Stomach (tissue), 8 donors: ENCODE measurements at regions not wholly inside any gene's neighbourhood (a gene's known extent, or its start where the extent isn't known, plus 50 kb on each side); places are given as distances from the start of the nearest gene placed in this dataset.
"Not testable (repeated sequence)": the region's sequence is repeated elsewhere in the genome, so short reads cannot be mapped to it uniquely, and the experiment has no call there.

Source experiments
- DNase-seq, 2 donors: peaks; one replicate each; pipeline versions ENCODE4 v3.0.0 to v3.0.0-alpha.2; 2013 to 2019
- H3K27ac ChIP-seq, 5 donors: fragments of 200-600 bp in 4 of 5; sonication (generic) in 4 of 5; one replicate each; pipeline ENCODE4 v1.5.1; 2013 to 2019; ENCODE audit warnings: mild to moderate bottlenecking in 1 of 5, moderate library complexity in 1 of 5
- H3K27me3 ChIP-seq, 3 donors: fragments of 200-600 bp; sonication (generic); one replicate each; pipeline ENCODE4 v1.5.1; 2017 to 2019; ENCODE audit warnings: mixed run types in 1 of 3
- H3K36me3 ChIP-seq, 4 donors: fragments of 200-600 bp; sonication (generic); 1 replicate in 3 of 4; 2 replicates in 1 of 4; pipeline ENCODE4 v1.5.1; 2016 to 2019
- H3K4me1 ChIP-seq, 4 donors: fragments of 200-600 bp; sonication (generic); one replicate each; pipeline ENCODE4 v1.5.1; 2016 to 2019
- H3K4me3 ChIP-seq, 4 donors: fragments of 200-600 bp; sonication (generic) in 3 of 4; one replicate each; pipeline ENCODE4 v1.5.1; 2016 to 2019; ENCODE audit warnings: mild to moderate bottlenecking in 1 of 4
- H3K9me3 ChIP-seq, 4 donors: fragments of 200-600 bp; sonication (generic); one replicate each; pipeline ENCODE4 v1.5.1; 2016 to 2019
- EP300 ChIP-seq: sonication (generic); formaldehyde crosslinking; IDR thresholded peaks from one replicate; pipeline ENCODE4 v1.6.1; 2017; ENCODE audit warnings: antibody characterized with exemption
- POLR2A ChIP-seq, 4 donors: fragments of 450-650 bp; IDR thresholded peaks; one replicate each; pipeline ENCODE4 v1.6.1; 2016; ENCODE audit warnings: antibody characterized with exemption in 4 of 4, control low read depth in 2 of 4, mild to moderate bottlenecking in 1 of 4, moderate library complexity in 1 of 4
- POLR2AphosphoS5 ChIP-seq, 3 donors: sonication (generic); formaldehyde crosslinking; IDR thresholded peaks; one replicate each; pipeline ENCODE4 v1.6.1; 2016; ENCODE audit warnings: antibody characterized with exemption in 3 of 3
- WGBS, 5 donors: extraction: QIAGEN DNeasy Blood & Tissue Kit in 3 of 5; methylation state at CpG; one replicate each; pipeline versions ENCODE4 v1.1.5 to v1.1.7; 2013 to 2018; 5-methylcytosine and 5-hydroxymethylcytosine counted together
- intact Hi-C: fragments of 100-400 bp; cut with DNase I; formaldehyde crosslinking; loops from one replicate; pipeline ENCODE4 v1.15.1; 2023; ENCODE audit warnings: low total_unique reads
- TF ChIP-seq, protein P1 (sequence below), 7 experiments: fragments of 450-650 bp in 4 of 7; fragments of 200-600 bp in 3 of 7; sonication (generic) in 3 of 7; IDR thresholded peaks; one replicate each; pipeline ENCODE4 v1.5.1; 2016 to 2019; ENCODE audit warnings: antibody characterized with exemption in 7 of 7, control low read depth in 2 of 7, mild to moderate bottlenecking in 1 of 7
- donor health status: healthy with polysubstance abuse.
- donor health status: Bipolar disorder and iron deficiency.
- donor health status: healthy.

GRCh38 chr3:168951368-168951767 lies 712.1 kb downstream of the MECOM start:
- Histone ChIP-seq H3K27ac (no peak overlapping the region), H3K4me1 (peaks cover 0 to 17% (median 6%) of the 10 kb centered on the region in 4 donors), H3K9me3 (no peaks in the 10 kb centered on the region), H3K4me3 (no peak overlapping the region), H3K36me3 (no peaks in the 10 kb centered on the region), H3K27me3 (no peaks in the 10 kb centered on the region)
- intact Hi-C loops: no loop called here
- WGBS, 5 donors: 74 to 86% (median 84%) methylated on average over 4 of the region's 4 CpGs
- no peak for TF ChIP-seq POLR2A (IDR thresholded peaks at IDR 0.05)
- no peak for TF ChIP-seq POLR2AphosphoS5 (IDR thresholded peaks at IDR 0.05)
- TF ChIP-seq EP300: no peak
- TF ChIP-seq, protein P1, sequence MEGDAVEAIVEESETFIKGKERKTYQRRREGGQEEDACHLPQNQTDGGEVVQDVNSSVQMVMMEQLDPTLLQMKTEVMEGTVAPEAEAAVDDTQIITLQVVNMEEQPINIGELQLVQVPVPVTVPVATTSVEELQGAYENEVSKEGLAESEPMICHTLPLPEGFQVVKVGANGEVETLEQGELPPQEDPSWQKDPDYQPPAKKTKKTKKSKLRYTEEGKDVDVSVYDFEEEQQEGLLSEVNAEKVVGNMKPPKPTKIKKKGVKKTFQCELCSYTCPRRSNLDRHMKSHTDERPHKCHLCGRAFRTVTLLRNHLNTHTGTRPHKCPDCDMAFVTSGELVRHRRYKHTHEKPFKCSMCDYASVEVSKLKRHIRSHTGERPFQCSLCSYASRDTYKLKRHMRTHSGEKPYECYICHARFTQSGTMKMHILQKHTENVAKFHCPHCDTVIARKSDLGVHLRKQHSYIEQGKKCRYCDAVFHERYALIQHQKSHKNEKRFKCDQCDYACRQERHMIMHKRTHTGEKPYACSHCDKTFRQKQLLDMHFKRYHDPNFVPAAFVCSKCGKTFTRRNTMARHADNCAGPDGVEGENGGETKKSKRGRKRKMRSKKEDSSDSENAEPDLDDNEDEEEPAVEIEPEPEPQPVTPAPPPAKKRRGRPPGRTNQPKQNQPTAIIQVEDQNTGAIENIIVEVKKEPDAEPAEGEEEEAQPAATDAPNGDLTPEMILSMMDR (IDR thresholded peaks at IDR 0.05): no peak
- DNase-seq: no peak

DNA sequence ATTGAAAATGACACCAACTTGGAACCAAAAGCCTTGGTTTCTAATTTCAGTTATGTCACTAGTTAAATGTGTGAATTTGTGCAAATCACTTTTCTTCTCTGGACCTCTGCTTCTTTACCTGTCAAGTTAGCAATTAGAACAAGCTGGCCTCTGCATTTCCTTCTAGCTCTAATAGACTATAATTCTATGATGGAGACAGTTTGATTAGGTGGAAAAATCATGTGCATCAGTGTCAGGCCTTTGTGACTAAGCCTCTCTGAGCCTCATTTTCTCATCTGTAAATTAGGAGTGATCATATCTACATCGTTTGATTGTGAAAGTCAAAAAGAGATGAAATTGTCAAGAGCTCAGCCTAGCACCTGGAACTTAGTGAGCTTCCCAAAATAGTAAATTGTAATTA lies 712.9 kb downstream of the MECOM start:
- peaks cover 0 to 17% (median 6%) of the 10 kb centered on the region in 4 donors for H3K4me1 ChIP-seq
- H3K4me3 ChIP-seq: no peak overlapping the region
- intact Hi-C loops: no loop called here
- H3K9me3 ChIP-seq: no peaks in the 10 kb centered on the region
- no peak for DNase-seq
- H3K36me3 ChIP-seq: no peaks in the 10 kb centered on the region
- WGBS, 5 donors: 42 to 71% (median 60%) methylated on average over 1 of the region's 1 CpG
- TF ChIP-seq POLR2A (IDR thresholded peaks at IDR 0.05) (no peak), EP300 (no peak), POLR2AphosphoS5 (IDR thresholded peaks at IDR 0.05) (no peak)
- TF ChIP-seq, protein P1 (IDR thresholded peaks at IDR 0.05): no peak
- H3K27me3 ChIP-seq: no peaks in the 10 kb centered on the region
- H3K27ac ChIP-seq: no peak overlapping the region

GRCh38 chr3:168939651-168940238 lies 723.8 kb downstream of the MECOM start:
- no peak overlapping the region for H3K27ac ChIP-seq
- TF ChIP-seq POLR2A (IDR thresholded peaks at IDR 0.05) (no peak), POLR2AphosphoS5 (IDR thresholded peaks at IDR 0.05) (no peak), EP300 (no peak)
- TF ChIP-seq, protein P1 (IDR thresholded peaks at IDR 0.05): no peak
- H3K36me3 ChIP-seq: no peaks in the 10 kb centered on the region
- intact Hi-C loops: no loop called here
- no peak for DNase-seq
- 60 to 96% (median 85%) methylated on average over 1 of the region's 1 CpG for WGBS, 5 donors
- no peaks in the 10 kb centered on the region for H3K4me1 ChIP-seq
- H3K9me3 ChIP-seq: peaks cover 0 to 13% (median 8%) of the 10 kb centered on the region in 4 donors
- H3K4me3 ChIP-seq: no peak overlapping the region
- no peaks in the 10 kb centered on the region for H3K27me3 ChIP-seq

DNA sequence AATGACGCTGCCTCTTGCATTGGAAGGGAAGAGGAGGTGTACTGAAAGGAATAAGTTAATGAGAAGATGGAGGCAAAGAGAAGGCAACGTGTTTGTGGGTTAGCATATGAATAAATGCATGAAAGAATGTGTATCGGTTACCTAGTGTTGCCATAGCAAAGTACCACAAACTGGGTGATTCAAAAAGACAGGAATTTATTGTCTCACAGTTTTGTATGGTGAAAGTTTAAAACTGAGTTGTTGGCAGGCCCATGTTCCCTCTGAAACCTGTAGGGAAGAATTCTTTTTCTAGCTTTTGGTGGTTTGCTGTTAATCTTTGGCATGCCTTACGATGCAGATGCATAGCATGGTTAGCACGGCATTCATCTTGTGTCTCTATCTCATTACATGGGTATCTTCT lies 729.9 kb downstream of the MECOM start:
- Histone ChIP-seq H3K4me1 (no peaks in the 10 kb centered on the region), H3K27me3 (no peaks in the 10 kb centered on the region), H3K27ac (no peak overlapping the region), H3K9me3 (peaks cover 0 to 24% (median 17%) of the 10 kb centered on the region in 4 donors), H3K4me3 (no peak overlapping the region), H3K36me3 (no peaks in the 10 kb centered on the region)
- DNase-seq: no peak
- intact Hi-C loops: no loop called here
- WGBS, 5 donors: 88 to 94% (median 90%) methylated on average over 5 of the region's 5 CpGs
- TF ChIP-seq, protein P1 (IDR thresholded peaks at IDR 0.05): no peak
- no peak for TF ChIP-seq POLR2AphosphoS5 (IDR thresholded peaks at IDR 0.05)
- no peak for TF ChIP-seq EP300
- no peak for TF ChIP-seq POLR2A (IDR thresholded peaks at IDR 0.05)

GRCh38 chr3:168929997-168930396 lies 733.5 kb downstream of the MECOM start:
- H3K27me3 ChIP-seq, H3K27ac ChIP-seq, DNase-seq, H3K36me3 ChIP-seq, H3K4me3 ChIP-seq, intact Hi-C loops: not testable (repeated sequence)
- peaks cover 0 to 12% (median 3%) of the 10 kb centered on the region in 4 donors for H3K4me1 ChIP-seq
- H3K9me3 ChIP-seq: peaks cover 0 to 14% (median 7%) of the 10 kb centered on the region in 4 donors
- WGBS, 5 donors: 56 to 91% (median 81%) methylated on average over 3 of the region's 3 CpGs
